Suprapubic skin (tissue), 3 donors: ENCODE measurements at regions not wholly inside any gene's neighbourhood (a gene's known extent, or its start where the extent isn't known, plus 50 kb on each side); places are given as distances from the start of the nearest gene placed in this dataset.

Experiments used
- POLR2A ChIP-seq, 2 donors: fragments of 450-650 bp; IDR thresholded peaks; one replicate each; pipeline ENCODE4 v1.6.1; 2017; ENCODE audit warnings: antibody characterized with exemption in 2 of 2, mild to moderate bottlenecking in 2 of 2, moderate library complexity in 2 of 2
- TF ChIP-seq, protein P1 (sequence below), 2 donors: fragments of 200-600 bp in 1 of 2; fragments of 450-650 bp in 1 of 2; sonication (generic) in 1 of 2; IDR thresholded peaks; one replicate each; pipeline ENCODE4 v1.5.1; 2016 to 2019; ENCODE audit warnings: antibody characterized with exemption in 2 of 2, mild to moderate bottlenecking in 1 of 2, moderate library complexity in 1 of 2

DNA sequence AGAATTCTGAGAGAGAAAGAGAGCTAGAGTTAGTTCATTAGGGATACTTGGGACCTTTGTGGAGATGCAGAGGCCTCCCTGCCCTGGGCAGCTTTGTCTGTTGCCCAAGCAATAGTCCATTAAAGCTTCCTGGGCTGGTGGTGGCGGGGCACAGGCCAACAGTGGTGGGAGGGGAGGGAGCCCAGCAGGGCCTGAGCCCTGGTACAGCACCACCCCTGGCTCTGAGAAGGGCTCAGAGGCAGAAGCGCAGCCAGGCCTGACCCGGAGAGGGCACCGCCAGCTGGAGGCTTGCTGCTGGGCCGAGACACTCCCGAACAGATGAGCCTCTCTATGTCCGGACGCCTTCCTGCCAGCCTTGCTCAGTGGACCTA lies 65.3 kb downstream of the EFNB1 start:
- no peak for TF ChIP-seq POLR2A (IDR thresholded peaks at IDR 0.05)
- TF ChIP-seq, protein P1, sequence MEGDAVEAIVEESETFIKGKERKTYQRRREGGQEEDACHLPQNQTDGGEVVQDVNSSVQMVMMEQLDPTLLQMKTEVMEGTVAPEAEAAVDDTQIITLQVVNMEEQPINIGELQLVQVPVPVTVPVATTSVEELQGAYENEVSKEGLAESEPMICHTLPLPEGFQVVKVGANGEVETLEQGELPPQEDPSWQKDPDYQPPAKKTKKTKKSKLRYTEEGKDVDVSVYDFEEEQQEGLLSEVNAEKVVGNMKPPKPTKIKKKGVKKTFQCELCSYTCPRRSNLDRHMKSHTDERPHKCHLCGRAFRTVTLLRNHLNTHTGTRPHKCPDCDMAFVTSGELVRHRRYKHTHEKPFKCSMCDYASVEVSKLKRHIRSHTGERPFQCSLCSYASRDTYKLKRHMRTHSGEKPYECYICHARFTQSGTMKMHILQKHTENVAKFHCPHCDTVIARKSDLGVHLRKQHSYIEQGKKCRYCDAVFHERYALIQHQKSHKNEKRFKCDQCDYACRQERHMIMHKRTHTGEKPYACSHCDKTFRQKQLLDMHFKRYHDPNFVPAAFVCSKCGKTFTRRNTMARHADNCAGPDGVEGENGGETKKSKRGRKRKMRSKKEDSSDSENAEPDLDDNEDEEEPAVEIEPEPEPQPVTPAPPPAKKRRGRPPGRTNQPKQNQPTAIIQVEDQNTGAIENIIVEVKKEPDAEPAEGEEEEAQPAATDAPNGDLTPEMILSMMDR (IDR thresholded peaks at IDR 0.05), result no peak
